ENCODE measurements at regions not wholly inside any gene's neighbourhood (a gene's known extent, or its start where the extent isn't known, plus 50 kb on each side); places are given as distances from the start of the nearest gene placed in this dataset.

DNA sequence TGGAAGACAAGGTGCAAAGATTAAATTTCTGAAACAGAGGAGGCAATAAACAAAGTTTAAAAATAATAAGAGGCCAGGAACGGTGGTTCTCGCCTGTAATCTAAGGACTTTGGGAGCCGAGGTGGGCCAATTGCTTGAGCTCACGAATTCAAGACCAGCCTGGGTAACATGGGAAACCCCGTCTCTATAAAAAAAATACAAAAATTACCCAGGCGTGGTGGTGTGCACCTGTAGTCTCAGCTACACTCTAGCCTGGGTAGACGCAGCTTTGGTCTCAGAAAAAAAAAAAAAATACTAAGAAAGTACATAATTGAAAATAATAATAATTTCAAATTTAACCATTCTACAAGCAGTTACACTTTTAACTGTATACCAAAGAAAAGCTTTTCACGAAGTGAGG, 744.6 kb upstream of the POU3F3 start:
- H3K9me3 ChIP-seq: no peaks in the 10 kb centered on the region
- intact Hi-C loops (cut with DNase I; ENCODE audit: low total_unique reads): no loop called here
- H3K27ac ChIP-seq: no peak overlapping the region
- TF ChIP-seq POLR2AphosphoS5 (IDR thresholded peaks at IDR 0.05) (no peak), POLR2A (IDR thresholded peaks at IDR 0.05) (no peak)
- TF ChIP-seq, protein P1, sequence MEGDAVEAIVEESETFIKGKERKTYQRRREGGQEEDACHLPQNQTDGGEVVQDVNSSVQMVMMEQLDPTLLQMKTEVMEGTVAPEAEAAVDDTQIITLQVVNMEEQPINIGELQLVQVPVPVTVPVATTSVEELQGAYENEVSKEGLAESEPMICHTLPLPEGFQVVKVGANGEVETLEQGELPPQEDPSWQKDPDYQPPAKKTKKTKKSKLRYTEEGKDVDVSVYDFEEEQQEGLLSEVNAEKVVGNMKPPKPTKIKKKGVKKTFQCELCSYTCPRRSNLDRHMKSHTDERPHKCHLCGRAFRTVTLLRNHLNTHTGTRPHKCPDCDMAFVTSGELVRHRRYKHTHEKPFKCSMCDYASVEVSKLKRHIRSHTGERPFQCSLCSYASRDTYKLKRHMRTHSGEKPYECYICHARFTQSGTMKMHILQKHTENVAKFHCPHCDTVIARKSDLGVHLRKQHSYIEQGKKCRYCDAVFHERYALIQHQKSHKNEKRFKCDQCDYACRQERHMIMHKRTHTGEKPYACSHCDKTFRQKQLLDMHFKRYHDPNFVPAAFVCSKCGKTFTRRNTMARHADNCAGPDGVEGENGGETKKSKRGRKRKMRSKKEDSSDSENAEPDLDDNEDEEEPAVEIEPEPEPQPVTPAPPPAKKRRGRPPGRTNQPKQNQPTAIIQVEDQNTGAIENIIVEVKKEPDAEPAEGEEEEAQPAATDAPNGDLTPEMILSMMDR (IDR thresholded peaks at IDR 0.05): no peak
- no peaks in the 10 kb centered on the region for H3K27me3 ChIP-seq
- H3K4me1 ChIP-seq: no peaks in the 10 kb centered on the region
- H3K36me3 ChIP-seq: no peaks in the 10 kb centered on the region
- H3K4me3 ChIP-seq: no peak overlapping the region
- no peak for DNase-seq (ENCODE audit: low spot score in 2 of 2)

DNA sequence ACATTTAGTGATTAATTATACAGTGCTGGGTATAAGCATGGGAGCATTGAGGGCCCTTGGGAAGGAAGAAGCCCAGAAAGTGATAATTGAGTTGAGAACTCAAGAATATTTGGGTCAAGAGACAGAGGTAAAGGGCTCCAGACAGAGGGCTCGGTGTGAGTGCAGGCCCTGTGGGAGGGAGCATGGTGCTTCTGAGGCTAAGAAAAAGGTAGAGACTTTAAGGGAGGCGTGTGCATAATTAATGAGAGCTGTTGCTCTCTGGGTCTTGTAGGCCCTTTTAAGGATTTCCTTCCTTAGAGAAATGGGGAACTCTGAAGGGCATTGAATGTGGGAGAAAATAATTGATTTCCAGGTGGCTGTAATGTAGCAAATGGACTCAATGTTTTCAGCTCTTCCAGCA, 735.0 kb upstream of the POU3F3 start:
- no peaks in the 10 kb centered on the region for H3K9me3 ChIP-seq
- no peak for DNase-seq (ENCODE audit: low spot score in 2 of 2)
- H3K27ac ChIP-seq: no peak overlapping the region
- no peaks in the 10 kb centered on the region for H3K36me3 ChIP-seq
- H3K27me3 ChIP-seq: no peaks in the 10 kb centered on the region
- intact Hi-C loops (cut with DNase I; ENCODE audit: low total_unique reads): no loop called here
- H3K4me3 ChIP-seq: no peak overlapping the region
- TF ChIP-seq POLR2AphosphoS5 (IDR thresholded peaks at IDR 0.05): no peak
- TF ChIP-seq, protein P1 (IDR thresholded peaks at IDR 0.05): no peak
- no peak for TF ChIP-seq POLR2A (IDR thresholded peaks at IDR 0.05)
- H3K4me1 ChIP-seq: no peaks in the 10 kb centered on the region

DNA sequence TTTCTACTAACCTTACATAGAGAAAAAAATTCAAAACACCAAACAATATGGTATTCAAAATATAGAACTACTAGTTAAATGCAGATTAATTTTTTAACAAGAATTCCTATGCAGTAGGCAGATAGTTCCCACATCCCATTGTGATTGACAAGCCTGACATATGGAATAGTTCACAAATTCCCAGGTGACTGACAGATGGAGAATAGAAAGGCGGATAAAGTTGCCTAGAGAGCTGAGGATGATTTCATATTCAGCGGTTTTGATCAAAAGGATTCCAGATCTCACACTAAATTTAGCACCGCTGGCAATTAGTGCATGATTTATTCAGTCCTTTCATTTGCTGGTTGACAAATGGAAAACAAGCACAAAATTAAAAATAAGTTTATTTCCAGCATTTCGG, 733.7 kb upstream of the POU3F3 start:
- Histone ChIP-seq H3K27me3 (no peaks in the 10 kb centered on the region), H3K36me3 (no peaks in the 10 kb centered on the region), H3K27ac (no peak overlapping the region), H3K4me1 (no peaks in the 10 kb centered on the region), H3K4me3 (no peak overlapping the region), H3K9me3 (no peaks in the 10 kb centered on the region)
- no peak for DNase-seq (ENCODE audit: low spot score in 2 of 2)
- TF ChIP-seq, protein P1 (IDR thresholded peaks at IDR 0.05): no peak
- TF ChIP-seq POLR2A (IDR thresholded peaks at IDR 0.05) (no peak), POLR2AphosphoS5 (IDR thresholded peaks at IDR 0.05) (no peak)
- intact Hi-C loops (cut with DNase I; ENCODE audit: low total_unique reads): no loop called here

DNA sequence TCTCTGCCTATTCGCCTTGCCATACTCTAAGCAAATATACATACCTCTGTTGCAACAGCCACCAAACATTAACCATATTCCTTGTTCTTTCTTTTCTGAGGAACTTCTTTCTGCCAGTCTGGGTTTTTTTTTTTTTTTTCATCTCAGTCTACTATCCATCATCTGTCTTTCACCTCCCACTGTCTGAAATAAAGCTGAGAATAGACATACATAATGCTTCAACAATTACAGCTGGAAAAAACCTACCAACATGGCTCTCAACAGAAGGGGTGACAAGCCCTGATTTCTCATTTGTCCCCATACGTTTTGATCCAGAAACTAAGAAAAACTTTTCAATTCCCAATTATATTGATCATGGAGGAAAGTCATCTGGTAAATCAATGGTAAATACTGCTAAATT, 728.8 kb upstream of the POU3F3 start:
- TF ChIP-seq POLR2AphosphoS5 (IDR thresholded peaks at IDR 0.05) (no peak), POLR2A (IDR thresholded peaks at IDR 0.05) (no peak)
- TF ChIP-seq, protein P1 (IDR thresholded peaks at IDR 0.05): no peak
- no peaks in the 10 kb centered on the region for H3K9me3 ChIP-seq
- H3K36me3 ChIP-seq: no peaks in the 10 kb centered on the region
- no peaks in the 10 kb centered on the region for H3K4me1 ChIP-seq
- H3K27me3 ChIP-seq: no peaks in the 10 kb centered on the region
- intact Hi-C loops (cut with DNase I; ENCODE audit: low total_unique reads): no loop called here
- H3K27ac ChIP-seq: no peak overlapping the region
- H3K4me3 ChIP-seq: no peak overlapping the region
- DNase-seq (ENCODE audit: low spot score in 2 of 2): no peak

DNA sequence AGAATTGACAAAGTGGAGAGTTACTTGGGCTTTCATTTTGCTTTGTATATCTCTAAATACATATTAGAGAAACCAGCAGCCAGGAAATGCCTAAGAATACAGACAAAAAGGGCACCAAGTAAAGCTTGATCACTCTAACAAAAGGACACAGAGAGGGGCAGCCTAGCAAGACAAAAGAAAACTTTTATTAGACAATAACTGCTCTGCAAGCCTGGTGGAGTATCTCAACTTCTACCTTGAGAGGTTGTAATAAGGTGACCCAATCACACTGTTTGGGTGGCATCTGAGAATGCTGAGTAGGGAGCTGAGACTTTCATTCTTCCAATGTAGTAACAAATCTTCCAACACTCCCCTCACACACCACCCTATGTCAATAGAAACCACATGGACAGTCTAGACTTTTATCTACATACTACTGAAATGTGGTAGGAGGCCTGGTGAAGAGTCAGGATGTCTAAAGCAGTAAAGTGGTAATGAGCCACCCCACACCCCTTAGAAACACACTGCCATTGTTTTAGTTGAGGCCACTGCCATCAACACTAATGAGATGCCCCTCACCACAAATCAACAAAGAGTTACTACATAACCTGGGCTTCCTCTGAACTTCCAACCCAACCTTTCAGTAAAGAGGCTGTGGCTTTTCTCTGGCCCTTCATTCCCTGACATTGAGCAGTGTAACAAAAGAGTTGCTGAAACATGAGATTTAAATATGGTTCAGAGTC, 726.7 kb upstream of the POU3F3 start:
- Histone ChIP-seq H3K4me1 (no peaks in the 10 kb centered on the region), H3K27me3 (no peaks in the 10 kb centered on the region), H3K36me3 (no peaks in the 10 kb centered on the region), H3K27ac (no peak overlapping the region), H3K9me3 (no peaks in the 10 kb centered on the region), H3K4me3 (no peak overlapping the region)
- no peak for DNase-seq (ENCODE audit: low spot score in 2 of 2)
- intact Hi-C loops (cut with DNase I; ENCODE audit: low total_unique reads): no loop called here
- no peak for TF ChIP-seq POLR2AphosphoS5 (IDR thresholded peaks at IDR 0.05)
- no peak for TF ChIP-seq POLR2A (IDR thresholded peaks at IDR 0.05)
- TF ChIP-seq, protein P1 (IDR thresholded peaks at IDR 0.05): no peak
